Kidney glomerular epithelial cell (primary cell): ENCODE measurements at regions not wholly inside any gene's neighbourhood (a gene's known extent, or its start where the extent isn't known, plus 50 kb on each side); places are given as distances from the start of the nearest gene placed in this dataset.

Source experiments
- DNase-seq: peaks from one replicate; lab custom pipeline; 2025; lab: John Stamatoyannopoulos, UW

DNA sequence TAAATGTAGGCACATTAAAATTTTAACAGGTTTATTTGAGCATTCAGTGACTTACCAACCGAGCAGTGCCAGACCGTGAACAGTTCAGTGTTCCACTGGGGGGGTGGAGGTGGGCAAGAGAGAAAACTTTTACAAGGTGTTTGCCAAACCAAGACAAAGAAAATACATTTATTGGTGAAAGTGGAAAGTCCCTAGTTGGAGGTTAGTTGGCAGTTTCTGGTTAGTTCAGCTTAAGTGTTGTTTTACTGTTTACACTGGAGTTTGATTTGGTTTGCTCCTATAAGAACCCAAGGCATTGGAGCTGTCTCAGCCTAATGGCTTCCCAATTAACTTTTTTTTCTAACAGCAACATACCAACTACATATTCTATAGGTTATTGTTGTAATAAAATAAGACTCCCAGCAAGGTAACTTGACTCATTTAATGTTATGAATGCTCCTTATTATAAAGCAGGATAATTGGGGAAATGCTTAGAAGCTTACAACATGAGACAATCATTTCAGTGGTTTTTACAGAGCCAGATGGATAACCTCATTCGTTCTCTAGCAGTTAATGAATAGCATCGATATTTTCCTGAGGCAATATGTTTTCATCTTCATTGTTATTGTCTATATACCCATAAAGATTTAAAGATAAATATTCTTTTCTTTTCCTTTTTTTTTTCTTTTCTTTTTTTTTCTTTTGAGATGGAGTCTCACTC, 115.8 kb downstream of the ETNK1 start:
- DNase-seq, result peak; percentile 56

GRCh38 chr12:22743700-22744099, 118.7 kb downstream of the ETNK1 start:
- DNase-seq, result no peak

- DNase-seq, result no peak
Measured at GRCh38 chr12:22744197-22744596, 119.2 kb downstream of the ETNK1 start.

DNA sequence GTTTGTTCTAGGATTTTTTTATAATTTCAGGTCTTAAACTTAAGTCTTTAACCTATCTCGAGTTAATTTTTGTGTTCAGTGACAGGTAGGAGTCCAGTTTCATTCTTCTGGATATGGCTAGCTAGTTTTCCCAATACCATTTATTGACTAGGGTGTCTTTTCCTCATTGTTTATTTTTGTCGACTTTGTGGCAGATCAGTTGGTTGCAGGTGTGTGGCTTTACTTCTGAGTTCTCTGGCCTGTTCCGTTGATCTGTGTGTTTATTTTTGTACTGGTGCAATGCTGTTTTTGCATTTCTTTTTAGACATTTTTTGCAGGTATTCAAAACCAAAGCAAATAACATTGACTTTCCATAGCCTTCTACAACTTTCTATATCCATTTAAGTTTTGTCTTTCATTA, 121.7 kb downstream of the ETNK1 start:
- no peak for DNase-seq

DNA sequence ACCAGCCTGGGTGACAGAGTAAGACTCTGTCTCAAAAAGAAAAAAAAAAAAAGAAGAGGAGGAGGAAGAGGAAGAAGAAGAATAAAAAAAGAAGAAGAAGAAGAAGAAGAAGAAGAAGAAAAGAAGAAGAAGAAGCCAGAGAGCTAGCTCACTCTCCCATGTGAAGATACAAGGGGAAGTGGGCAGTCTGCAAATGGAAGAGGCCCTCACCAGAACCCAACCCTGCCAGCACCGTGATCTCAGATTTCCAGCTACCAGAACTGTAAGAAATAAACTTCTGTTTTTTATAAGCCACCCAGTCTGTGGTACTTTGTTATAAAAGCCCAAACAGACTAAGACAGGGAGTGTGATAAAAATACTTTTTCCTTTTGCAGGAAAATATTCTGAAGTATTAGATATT, 130.7 kb downstream of the ETNK1 start:
- DNase-seq, result no peak

- DNase-seq, result no peak
Measured at GRCh38 chr12:22759769-22760674, 135.1 kb downstream of the ETNK1 start.

DNA sequence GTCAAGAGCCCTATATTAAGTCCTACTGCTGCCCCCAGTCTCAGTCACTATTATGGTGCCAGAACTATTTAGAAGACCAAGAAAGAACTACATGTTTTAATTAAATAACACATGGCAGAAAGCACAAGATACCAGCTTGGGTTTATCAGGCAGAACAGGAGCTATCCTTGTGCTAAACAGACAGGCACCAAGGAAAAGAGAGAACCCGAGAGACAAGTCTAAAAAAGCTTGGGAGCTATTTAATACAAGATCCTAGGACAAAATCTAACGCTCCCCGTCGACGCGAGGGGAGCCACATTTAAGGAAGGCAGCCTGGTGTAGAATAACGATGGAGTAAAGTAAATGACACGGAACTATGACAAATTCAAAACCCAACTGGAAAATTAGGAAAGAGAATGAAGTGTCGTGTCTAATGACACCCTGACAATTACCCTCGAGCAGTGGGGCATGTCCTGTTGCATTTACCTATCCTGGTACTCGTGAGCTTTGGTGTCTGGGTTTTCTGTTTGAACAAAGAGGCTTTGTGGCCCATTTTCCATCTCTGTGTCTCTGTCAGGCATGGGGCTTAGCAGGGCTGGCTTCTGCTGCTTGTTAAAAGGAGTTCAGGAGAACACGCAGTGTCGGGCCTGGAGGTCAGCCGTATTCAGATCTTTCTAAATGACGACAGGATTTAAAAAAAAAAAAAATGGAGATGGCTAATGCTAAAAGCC, 140.6 kb downstream of the ETNK1 start:
- DNase-seq, result no peak

DNA sequence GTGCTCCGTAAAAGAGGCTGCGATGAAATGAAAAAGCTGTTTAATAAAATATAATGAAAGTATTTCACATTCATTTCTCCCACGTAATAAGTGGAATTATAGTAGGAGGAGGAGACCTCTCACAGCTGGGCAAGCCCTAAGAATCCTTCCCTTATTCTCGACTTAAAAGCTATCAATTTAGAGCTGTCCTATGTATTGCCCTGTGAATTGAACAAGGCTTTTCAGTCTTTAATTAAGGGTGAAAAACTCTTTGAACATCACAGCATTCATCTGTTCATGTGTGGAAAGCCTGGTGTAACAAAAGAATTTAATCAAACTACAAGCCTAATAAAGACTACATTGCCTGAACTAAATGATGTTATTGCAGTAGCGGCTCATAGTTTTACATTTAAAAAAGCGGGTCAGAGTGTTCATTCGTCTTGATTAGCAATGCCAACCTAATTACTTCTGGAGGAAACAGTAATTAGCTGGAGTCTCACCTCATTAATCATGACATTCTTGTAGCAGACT, 142.0 kb downstream of the ETNK1 start:
- DNase-seq, result no peak

DNA sequence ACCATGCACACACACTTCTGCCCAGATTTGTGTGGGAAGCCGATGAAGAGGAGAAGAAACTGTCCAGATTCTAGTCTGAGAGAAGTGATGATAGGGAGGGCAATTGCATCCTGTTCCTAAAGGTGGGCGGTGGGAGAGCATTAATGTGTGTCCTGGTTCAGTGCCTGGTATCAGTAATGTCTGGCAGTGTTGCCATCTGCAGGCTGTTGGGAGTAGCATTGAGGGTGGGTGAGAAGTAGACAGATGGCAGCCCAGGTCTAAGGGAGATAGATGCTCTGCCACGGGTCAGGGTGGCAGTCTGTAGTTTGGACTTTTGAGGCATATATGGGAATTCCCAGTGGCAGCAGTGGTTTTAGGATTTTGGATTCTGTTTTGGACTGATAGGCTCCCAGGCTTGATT, 156.4 kb downstream of the ETNK1 start:
- no peak for DNase-seq

- no peak for DNase-seq
Measured at GRCh38 chr12:22787557-22787956, 162.6 kb downstream of the ETNK1 start.

- no peak for DNase-seq
Measured at GRCh38 chr12:22788913-22789312, 163.9 kb downstream of the ETNK1 start.

DNA sequence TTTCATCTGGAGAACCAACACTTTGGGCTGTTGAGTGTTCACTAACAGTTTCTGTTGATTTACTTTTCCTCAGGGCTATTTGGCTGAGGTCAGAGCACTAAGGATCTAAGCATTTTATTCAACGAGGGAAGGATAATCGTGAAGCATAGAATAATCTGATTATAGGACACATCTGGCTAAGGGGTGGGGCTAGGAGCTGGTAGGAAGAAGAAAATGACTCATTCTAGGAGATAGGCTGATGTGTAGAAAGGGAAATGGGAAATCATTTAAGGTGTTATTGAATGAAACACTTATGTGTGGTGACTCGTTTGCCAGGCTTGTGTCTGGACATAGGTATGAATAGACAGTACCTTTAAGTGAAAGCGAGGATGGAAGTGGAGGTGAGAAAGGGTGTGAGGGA, 167.2 kb downstream of the ETNK1 start:
- DNase-seq, result no peak

DNA sequence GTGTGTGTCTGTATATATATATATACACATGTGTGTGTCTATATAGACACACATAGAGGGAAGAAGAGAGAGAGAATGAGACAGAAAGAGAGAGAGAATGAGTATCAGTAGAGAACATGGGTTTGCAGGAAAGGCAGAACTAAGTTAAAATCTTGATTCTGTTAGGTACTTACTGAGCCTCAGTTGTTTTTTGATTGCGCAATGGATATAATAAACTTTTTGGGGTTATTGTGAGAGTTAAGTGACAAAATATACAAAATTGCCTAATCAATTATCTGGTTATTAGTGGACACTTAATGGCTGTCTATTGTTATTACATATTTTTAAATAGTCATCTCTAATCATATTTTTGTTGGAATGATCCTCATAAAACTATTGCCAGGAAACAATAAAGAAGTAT, 169.0 kb downstream of the ETNK1 start:
- no peak for DNase-seq

- DNase-seq, result no peak
Measured at GRCh38 chr12:22796941-22797630, 172.1 kb downstream of the ETNK1 start.

DNA sequence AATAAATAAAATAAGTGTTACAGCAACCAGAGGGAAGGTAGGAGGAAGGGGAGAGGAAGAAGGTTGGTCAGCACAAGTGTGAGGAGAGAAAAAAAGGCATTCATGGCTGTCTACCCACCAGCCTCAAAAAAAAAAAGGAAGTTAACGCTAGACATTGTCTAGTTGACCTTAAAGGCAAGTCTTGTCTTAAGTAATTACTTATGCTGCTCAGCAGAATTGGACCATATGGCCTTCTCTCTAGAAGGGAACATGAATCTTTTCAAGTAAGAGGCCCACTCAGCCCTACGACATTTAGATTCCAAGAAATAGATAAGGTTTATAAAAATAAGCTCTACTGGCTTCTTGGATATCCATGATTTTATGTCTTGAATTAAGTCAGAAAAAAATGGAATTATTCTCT, 172.7 kb downstream of the ETNK1 start:
- no peak for DNase-seq

DNA sequence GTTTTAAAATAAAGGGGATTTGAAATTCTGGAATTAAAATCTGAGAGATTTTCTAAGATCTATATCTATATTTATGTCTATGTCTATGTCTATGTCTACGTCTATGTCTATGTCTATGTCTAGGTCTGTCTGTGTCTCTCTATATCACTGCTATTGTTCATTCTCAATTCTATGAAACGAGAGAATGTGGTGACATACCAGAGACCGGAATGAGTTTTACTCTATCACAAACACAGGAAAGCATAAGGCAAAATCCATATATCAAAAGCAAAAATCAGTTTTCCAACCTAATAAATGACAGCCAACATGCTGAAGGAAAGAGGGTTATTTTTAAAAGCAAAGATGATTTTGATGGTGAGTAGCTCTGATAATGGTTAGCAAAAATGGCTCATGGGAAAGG, 173.1 kb downstream of the ETNK1 start:
- no peak for DNase-seq

- DNase-seq, result no peak
Measured at GRCh38 chr12:22799503-22799902, 174.5 kb downstream of the ETNK1 start.

DNA sequence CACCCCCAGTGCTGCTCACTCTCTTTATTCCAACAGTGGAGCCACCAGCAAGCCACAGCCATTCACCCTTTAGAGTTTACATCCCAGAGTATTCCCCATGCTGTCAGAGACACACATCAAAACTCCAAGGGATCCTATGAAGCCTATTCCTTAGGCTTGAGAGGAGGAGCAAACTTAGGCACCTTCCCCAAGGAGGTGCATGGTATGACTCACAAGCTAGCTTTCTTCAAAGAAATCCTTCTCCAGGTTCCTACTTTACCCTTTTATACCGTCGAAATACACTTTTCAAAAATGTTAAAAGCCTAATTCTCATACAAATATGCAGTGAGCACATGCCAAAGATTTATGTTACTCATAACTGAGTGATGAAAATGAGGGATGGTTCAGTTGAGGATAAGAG, 175.4 kb downstream of the ETNK1 start:
- DNase-seq, result no peak

GRCh38 chr12:22802883-22803630, 178.1 kb downstream of the ETNK1 start:
- DNase-seq, result no peak

DNA sequence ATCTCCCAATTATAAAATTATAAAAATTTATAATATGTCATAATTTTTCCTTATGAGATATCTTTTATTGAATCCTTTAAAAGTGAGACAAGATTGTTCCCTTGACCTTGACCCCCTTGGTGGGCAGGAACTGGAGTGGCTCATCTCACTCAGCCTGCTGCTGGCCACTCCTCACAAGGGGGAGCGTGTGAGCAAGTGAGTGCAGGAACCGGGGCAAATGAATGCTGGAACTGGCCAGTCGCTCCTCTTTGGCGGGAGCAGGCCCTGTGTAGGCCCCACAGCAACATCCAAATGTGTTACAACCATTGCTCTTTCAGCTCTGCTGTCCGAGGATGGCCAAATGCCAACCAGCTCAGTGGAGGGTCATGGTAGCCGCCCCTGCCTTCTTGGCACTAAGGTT, 178.8 kb downstream of the ETNK1 start:
- no peak for DNase-seq

- DNase-seq, result no peak
Measured at GRCh38 chr12:22808860-22809259, 183.9 kb downstream of the ETNK1 start.
